PC-9 (cell line): ENCODE measurements at regions not wholly inside any gene's neighbourhood (a gene's known extent, or its start where the extent isn't known, plus 50 kb on each side); places are given as distances from the start of the nearest gene placed in this dataset.
A peak's percentile ranks its signal among the peaks of the same experiment; 100 is the strongest.

Experiments
- BruUV-seq: library from RNA; stranded (reverse); fragments of 400-500 nt; replicated peaks from 2 replicates; lab custom pipeline; 2021; lab: Mats Ljungman, UMichigan
- CTCF ChIA-PET: fragments of 300-600 bp; sonication (Branson Sonifier 250); formaldehyde crosslinking; loops from one replicate; lab custom pipeline; 2022; ENCODE audit warnings: antibody characterized with exemption; lab: Charles Lee
- POLR2A ChIA-PET: fragments of 300-600 bp; sonication (Branson Sonifier 250); formaldehyde crosslinking; loops from one replicate; lab custom pipeline; 2022; ENCODE audit warnings: antibody characterized with exemption; ENCODE audit not compliant: unreplicated experiment; lab: Charles Lee
- DNase-seq, 2 experiments: peaks; one replicate each; pipeline versions ENCODE4 v3.0.0 to v3.0.0-alpha.2; 2015 to 2022; ENCODE audit warnings: mixed read lengths in 1 of 2
- H2AFZ ChIP-seq: fragments of 200-600 bp; sonication (generic); 2 replicates; pipeline ENCODE4 v1.8.1; 2017; ENCODE audit warnings: antibody characterized with exemption
- H3F3A ChIP-seq: fragments of 200-600 bp; sonication (generic); 2 replicates; pipeline ENCODE4 v1.8.1; 2017; ENCODE audit warnings: antibody characterized with exemption, mild to moderate bottlenecking, low read depth; ENCODE audit not compliant: insufficient read depth
- H3K27ac ChIP-seq: fragments of 200-600 bp; sonication (generic); 2 replicates; pipeline ENCODE4 v1.6.1; 2016; ENCODE audit warnings: mixed run types
- H3K27me3 ChIP-seq: fragments of 200-600 bp; sonication (generic); 2 replicates; pipeline ENCODE4 v1.6.1; 2016; ENCODE audit warnings: low read depth, mixed run types; ENCODE audit not compliant: insufficient read depth
- H3K36me3 ChIP-seq: fragments of 200-600 bp; sonication (generic); 2 replicates; pipeline ENCODE4 v1.6.1; 2016; ENCODE audit warnings: low read depth, mixed run types
- H3K4me1 ChIP-seq: fragments of 200-600 bp; sonication (generic); replicated peaks from 2 replicates; pipeline ENCODE4 v1.6.1; 2016; ENCODE audit warnings: mixed run types; ENCODE audit not compliant: insufficient read depth
- H3K4me2 ChIP-seq: fragments of 200-600 bp; sonication (generic); 2 replicates; pipeline ENCODE4 v1.6.1; 2017; ENCODE audit warnings: mixed run types
- H3K4me3 ChIP-seq: fragments of 200-600 bp; sonication (generic); 2 replicates; pipeline ENCODE4 v1.6.1; 2016; ENCODE audit warnings: mixed run types
- H3K79me2 ChIP-seq: fragments of 200-600 bp; sonication (generic); 2 replicates; pipeline ENCODE4 v1.6.1; 2017; ENCODE audit warnings: low read depth, mixed run types
- H3K9me2 ChIP-seq: fragments of 200-600 bp; sonication (generic); 2 replicates; pipeline ENCODE4 v1.8.1; 2017; ENCODE audit warnings: mild to moderate bottlenecking; ENCODE audit not compliant: insufficient read depth
- H3K9me3 ChIP-seq: fragments of 200-600 bp; sonication (generic); 2 replicates; pipeline ENCODE4 v1.8.1; 2016; ENCODE audit warnings: low read depth; ENCODE audit not compliant: insufficient read depth
- H4K20me1 ChIP-seq: fragments of 200-600 bp; sonication (generic); 2 replicates; pipeline ENCODE4 v1.8.1; 2017; ENCODE audit not compliant: insufficient read depth
- CTCF ChIP-seq: fragments of 200-600 bp; sonication (generic); conservative IDR thresholded peaks from 2 replicates; pipeline ENCODE4 v1.6.1; 2017; ENCODE audit warnings: mixed run types, antibody characterized with exemption, mild to moderate bottlenecking, moderate library complexity
- EZH2 ChIP-seq: fragments of 200-600 bp; sonication (generic); IDR thresholded peaks from 2 replicates; pipeline ENCODE4 v1.8.0; 2017; ENCODE audit warnings: antibody characterized with exemption, low read depth
- intact Hi-C: fragments of 100-400 bp; cut with micrococcal nuclease; formaldehyde crosslinking; loops from one replicate; pipeline ENCODE4 v1.10.0; 2022; ENCODE audit not compliant: unreplicated experiment

GRCh38 chr1:234901491-234902049 is 227.1 kb downstream of the TOMM20 start:
- H3F3A ChIP-seq = peaks cover 21% of the 10 kb centered on the region; the same call in 1 of the 2 replicates
- DNase-seq = no peak
- H3K27ac ChIP-seq = no peak overlapping the region
- TF ChIP-seq EZH2 (no peak), CTCF (no peak)
- peaks cover 66% of the 10 kb centered on the region for H3K4me1 ChIP-seq
- intact Hi-C loops = no loop called here
- no peaks in the 10 kb centered on the region for H3K27me3 ChIP-seq
- H3K36me3 ChIP-seq = no peaks in the 10 kb centered on the region
- H3K9me3 ChIP-seq = no peaks in the 10 kb centered on the region
- H3K4me3 ChIP-seq = no peak overlapping the region
- H2AFZ ChIP-seq = no peak overlapping the region
- peak overlapping the region; percentile 28; the same call in 1 of the 2 replicates for H3K4me2 ChIP-seq
- BruUV-seq = no TSS peak
- no peaks in the 10 kb centered on the region for H3K9me2 ChIP-seq
- H3K79me2 ChIP-seq = no peaks in the 10 kb centered on the region
- H4K20me1 ChIP-seq = no peaks in the 10 kb centered on the region
- CTCF ChIA-PET = no interaction called here
- POLR2A ChIA-PET = no interaction called here

GRCh38 chr1:234900595-234900994 is 228.0 kb downstream of the TOMM20 start:
- TF ChIP-seq CTCF = no peak
- no peak for TF ChIP-seq EZH2
- no TSS peak for BruUV-seq
- no peak overlapping the region for H3K4me2 ChIP-seq
- no peaks in the 10 kb centered on the region for H4K20me1 ChIP-seq
- H2AFZ ChIP-seq = no peak overlapping the region
- H3K4me3 ChIP-seq = no peak overlapping the region
- H3K79me2 ChIP-seq = no peaks in the 10 kb centered on the region
- DNase-seq = no peak
- no peaks in the 10 kb centered on the region for H3K27me3 ChIP-seq
- POLR2A ChIA-PET = no interaction called here
- H3F3A ChIP-seq = peaks cover 21% of the 10 kb centered on the region; the same call in 1 of the 2 replicates
- intact Hi-C loops = no loop called here
- peaks cover 66% of the 10 kb centered on the region for H3K4me1 ChIP-seq
- no peaks in the 10 kb centered on the region for H3K9me2 ChIP-seq
- no peaks in the 10 kb centered on the region for H3K9me3 ChIP-seq
- H3K27ac ChIP-seq = no peak overlapping the region
- no peaks in the 10 kb centered on the region for H3K36me3 ChIP-seq
- CTCF ChIA-PET = interaction anchor here (0.6 kb wide), 1 partner anchor 190 kb away, joined by 3 read pairs; no protein-coding TSS in a partner anchor

GRCh38 chr1:234899730-234900072 is 228.9 kb downstream of the TOMM20 start:
- Histone ChIP-seq H3K9me3 (no peaks in the 10 kb centered on the region), H3K79me2 (no peaks in the 10 kb centered on the region), H3F3A (peaks cover 21% of the 10 kb centered on the region; the same call in 1 of the 2 replicates), H3K4me2 (peak overlapping the region; percentile 51; the same call in 1 of the 2 replicates), H3K4me3 (no peak overlapping the region), H3K36me3 (no peaks in the 10 kb centered on the region), H3K27ac (peak overlapping the region; percentile 59), H4K20me1 (no peaks in the 10 kb centered on the region), H3K4me1 (peaks cover 66% of the 10 kb centered on the region), H2AFZ (no peak overlapping the region), H3K27me3 (no peaks in the 10 kb centered on the region), H3K9me2 (no peaks in the 10 kb centered on the region)
- ChIA-PET CTCF (interaction anchor here (0.7 kb wide), 1 partner anchor 375 kb away, joined by 3 read pairs; no protein-coding TSS in a partner anchor), POLR2A (no interaction called here)
- no peak for TF ChIP-seq EZH2
- no peak for TF ChIP-seq CTCF
- DNase-seq = no peak
- BruUV-seq = TSS peak; percentile 26
- intact Hi-C loops = loop anchor here (1.0 to 2.0 kb wide), 7 partner anchors 25 to 289 kb away; partner anchors contain the start of gene IRF2BP2
